Vagina (tissue), 2 donors: ENCODE measurements at regions not wholly inside any gene's neighbourhood (a gene's known extent, or its start where the extent isn't known, plus 50 kb on each side); places are given as distances from the start of the nearest gene placed in this dataset.

Source experiments
- DNase-seq, 2 donors: peaks; one replicate each; pipeline ENCODE4 v3.0.0-alpha.2; 2017; ENCODE audit errors: extremely low spot score in 2 of 2
- H3K27ac ChIP-seq: fragments of 200-600 bp; sonication (generic); one replicate; pipeline ENCODE4 v1.5.1; 2019
- H3K27me3 ChIP-seq: fragments of 200-600 bp; sonication (generic); one replicate; pipeline ENCODE4 v1.5.1; 2019
- H3K36me3 ChIP-seq, 2 donors: fragments of 200-600 bp; sonication (generic); one replicate each; pipeline ENCODE4 v1.5.1; 2017 to 2019
- H3K4me1 ChIP-seq: fragments of 200-600 bp; sonication (generic); one replicate; pipeline ENCODE4 v1.5.1; 2019
- H3K4me3 ChIP-seq, 2 donors: fragments of 200-600 bp; sonication (generic); 1 replicate in 1 of 2; 2 replicates in 1 of 2; pipeline ENCODE4 v1.5.1; 2016 to 2019
- H3K9me3 ChIP-seq: fragments of 200-600 bp; sonication (generic); one replicate; pipeline ENCODE4 v1.5.1; 2019
- CTCF ChIP-seq, 3 experiments: fragments of 450-650 bp in 2 of 3; fragments of 200-600 bp in 1 of 3; sonication (generic) in 1 of 3; IDR thresholded peaks; one replicate each; pipeline ENCODE4 v1.5.1; 2017 to 2019; ENCODE audit warnings: antibody characterized with exemption in 3 of 3, mild to moderate bottlenecking in 2 of 3, moderate library complexity in 2 of 3
- POLR2A ChIP-seq, 2 donors: fragments of 450-650 bp; IDR thresholded peaks; one replicate each; pipeline ENCODE4 v1.6.1; 2017; ENCODE audit warnings: antibody characterized with exemption in 2 of 2, mild to moderate bottlenecking in 2 of 2, moderate library complexity in 2 of 2
- POLR2AphosphoS5 ChIP-seq, 2 donors: sonication (generic); formaldehyde crosslinking; IDR thresholded peaks; one replicate each; pipeline ENCODE4 v1.9.0; 2017; ENCODE audit warnings: antibody characterized with exemption in 2 of 2, mild to moderate bottlenecking in 2 of 2, low read depth in 1 of 2; ENCODE audit not compliant: insufficient read depth in 1 of 2
- intact Hi-C: fragments of 100-400 bp; cut with DNase I; formaldehyde crosslinking; loops from one replicate; pipeline ENCODE4 v1.15.1; 2023

GRCh38 chr10:78118591-78118990 lies 84.9 kb downstream of the RPS24 start:
- H3K4me1 ChIP-seq = no peaks in the 10 kb centered on the region
- H3K27ac ChIP-seq = no peak overlapping the region
- DNase-seq = no peak
- no peaks in the 10 kb centered on the region for H3K27me3 ChIP-seq
- intact Hi-C loops = no loop called here
- no peak overlapping the region for H3K4me3 ChIP-seq
- TF ChIP-seq POLR2AphosphoS5 (IDR thresholded peaks at IDR 0.05; ENCODE audit: insufficient read depth in 1 of 2, low read depth in 1 of 2) (no peak), CTCF (IDR thresholded peaks at IDR 0.05) (no peak), POLR2A (IDR thresholded peaks at IDR 0.05) (no peak)
- no peaks in the 10 kb centered on the region for H3K36me3 ChIP-seq
- H3K9me3 ChIP-seq = peaks cover 13% of the 10 kb centered on the region

GRCh38 chr10:78121801-78122200 lies 88.1 kb downstream of the RPS24 start:
- H3K27ac ChIP-seq = no peak overlapping the region
- H3K36me3 ChIP-seq = no peaks in the 10 kb centered on the region
- no peaks in the 10 kb centered on the region for H3K27me3 ChIP-seq
- TF ChIP-seq POLR2AphosphoS5 (IDR thresholded peaks at IDR 0.05; ENCODE audit: insufficient read depth in 1 of 2, low read depth in 1 of 2) (no peak), CTCF (IDR thresholded peaks at IDR 0.05) (no peak), POLR2A (IDR thresholded peaks at IDR 0.05) (no peak)
- intact Hi-C loops = no loop called here
- no peak overlapping the region for H3K4me3 ChIP-seq
- no peaks in the 10 kb centered on the region for H3K4me1 ChIP-seq
- no peak for DNase-seq
- peaks cover 13% of the 10 kb centered on the region for H3K9me3 ChIP-seq

DNA sequence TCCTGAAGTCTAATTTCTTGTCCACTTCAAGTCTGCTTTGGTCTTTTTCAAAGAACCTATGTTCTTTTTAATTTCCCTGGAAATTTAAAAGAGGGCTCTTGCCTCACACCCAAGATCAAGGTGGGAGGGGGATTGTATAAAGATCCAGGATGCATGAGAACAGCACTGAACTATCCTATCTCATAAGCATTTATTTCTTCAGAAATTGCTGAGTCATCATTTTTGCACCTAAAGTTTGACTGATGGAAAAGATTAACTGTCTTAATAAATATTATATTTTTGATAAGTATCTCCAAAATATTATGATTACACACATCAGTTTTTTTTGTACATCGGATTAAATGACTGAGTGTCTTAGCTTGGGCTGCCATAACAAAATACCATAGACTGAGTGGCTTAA lies 90.5 kb downstream of the RPS24 start:
- DNase-seq = no peak
- Histone ChIP-seq H3K4me3 (no peak overlapping the region), H3K4me1 (no peaks in the 10 kb centered on the region), H3K9me3 (peaks cover 13% of the 10 kb centered on the region), H3K27me3 (no peaks in the 10 kb centered on the region), H3K27ac (no peak overlapping the region), H3K36me3 (no peaks in the 10 kb centered on the region)
- intact Hi-C loops = no loop called here
- TF ChIP-seq POLR2AphosphoS5 (IDR thresholded peaks at IDR 0.05; ENCODE audit: insufficient read depth in 1 of 2, low read depth in 1 of 2) (no peak), CTCF (IDR thresholded peaks at IDR 0.05) (no peak), POLR2A (IDR thresholded peaks at IDR 0.05) (no peak)

DNA sequence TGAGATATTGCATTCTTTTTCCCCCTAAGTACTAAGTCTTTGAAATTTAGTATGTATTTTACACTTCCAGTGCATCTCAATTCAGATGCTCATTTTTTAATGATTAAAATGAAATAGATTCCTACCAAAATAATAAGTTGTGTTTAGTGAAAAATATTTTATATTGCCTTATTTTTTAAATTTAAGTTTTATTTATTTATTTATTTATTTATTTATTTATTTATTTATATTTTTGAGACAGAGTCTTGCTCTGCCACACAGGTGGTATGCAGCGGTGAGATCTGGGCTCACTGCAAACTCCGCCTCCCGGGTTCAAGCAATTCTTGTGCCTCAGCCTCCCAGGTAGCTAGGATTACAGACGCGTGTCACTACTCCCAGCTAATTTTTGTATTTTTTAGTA lies 95.5 kb downstream of the RPS24 start:
- no peaks in the 10 kb centered on the region for H3K27me3 ChIP-seq
- H3K9me3 ChIP-seq = no peaks in the 10 kb centered on the region
- H3K27ac ChIP-seq = no peak overlapping the region
- no peak for DNase-seq
- H3K36me3 ChIP-seq = no peaks in the 10 kb centered on the region
- intact Hi-C loops = no loop called here
- no peaks in the 10 kb centered on the region for H3K4me1 ChIP-seq
- TF ChIP-seq CTCF (IDR thresholded peaks at IDR 0.05) = no peak
- no peak for TF ChIP-seq POLR2AphosphoS5 (IDR thresholded peaks at IDR 0.05; ENCODE audit: insufficient read depth in 1 of 2, low read depth in 1 of 2)
- TF ChIP-seq POLR2A (IDR thresholded peaks at IDR 0.05) = no peak
- no peak overlapping the region for H3K4me3 ChIP-seq

DNA sequence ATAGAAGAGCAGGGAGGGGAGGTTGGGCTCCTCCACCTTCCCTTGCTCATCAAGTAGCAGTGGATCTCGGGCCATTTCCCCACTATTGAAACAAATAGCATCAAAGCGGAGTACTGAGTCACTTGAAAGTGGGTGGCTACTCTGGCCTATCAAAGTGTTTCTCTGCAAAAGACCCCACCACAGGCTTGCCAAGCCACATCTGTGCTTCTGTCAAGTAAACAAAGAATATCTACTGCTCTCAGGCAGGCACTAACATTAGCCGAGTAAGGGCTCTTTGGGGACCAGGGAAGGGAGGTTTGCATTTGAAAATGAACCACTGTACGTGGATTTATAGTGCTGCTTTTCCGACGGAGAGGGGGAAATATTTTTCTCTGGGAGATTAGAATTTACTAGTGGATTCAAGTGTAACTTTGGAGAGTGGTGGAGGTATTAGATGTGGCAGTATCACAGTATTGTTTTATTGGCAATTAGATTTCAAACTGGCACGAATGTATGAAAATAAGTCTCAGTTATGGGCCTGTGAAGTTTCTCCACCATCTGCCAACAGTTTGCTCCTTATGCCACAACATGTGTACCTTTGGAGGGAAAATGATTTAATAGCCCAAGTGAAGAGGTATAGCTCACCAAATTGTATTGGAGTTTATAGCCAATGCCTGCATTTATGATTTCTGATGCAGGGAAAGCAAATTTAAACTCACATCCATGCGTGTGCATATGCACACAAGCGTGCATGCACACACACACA lies 97.5 kb downstream of the RPS24 start:
- H3K27ac ChIP-seq = no peak overlapping the region
- intact Hi-C loops = no loop called here
- no peak overlapping the region for H3K4me3 ChIP-seq
- DNase-seq = no peak
- no peaks in the 10 kb centered on the region for H3K9me3 ChIP-seq
- no peaks in the 10 kb centered on the region for H3K36me3 ChIP-seq
- no peak for TF ChIP-seq POLR2AphosphoS5 (IDR thresholded peaks at IDR 0.05; ENCODE audit: insufficient read depth in 1 of 2, low read depth in 1 of 2)
- no peak for TF ChIP-seq CTCF (IDR thresholded peaks at IDR 0.05)
- no peak for TF ChIP-seq POLR2A (IDR thresholded peaks at IDR 0.05)
- H3K4me1 ChIP-seq = no peaks in the 10 kb centered on the region
- H3K27me3 ChIP-seq = no peaks in the 10 kb centered on the region
